Epithelial cell of prostate (primary cell): ENCODE measurements at regions not wholly inside any gene's neighbourhood (a gene's known extent, or its start where the extent isn't known, plus 50 kb on each side); places are given as distances from the start of the nearest gene placed in this dataset.
"Not testable (repeated sequence)": the region's sequence is repeated elsewhere in the genome, so short reads cannot be mapped to it uniquely, and the experiment has no call there.

ENCODE experiments used
- DNase-seq: peaks from one replicate; pipeline ENCODE4 v3.0.0-alpha.2; 2011; ENCODE audit warnings: low read depth, low spot score
- H3K27ac ChIP-seq: fragments of 450-650 bp; 2 replicates; pipeline ENCODE4 v1.5.1; 2017; ENCODE audit warnings: mild to moderate bottlenecking

DNA sequence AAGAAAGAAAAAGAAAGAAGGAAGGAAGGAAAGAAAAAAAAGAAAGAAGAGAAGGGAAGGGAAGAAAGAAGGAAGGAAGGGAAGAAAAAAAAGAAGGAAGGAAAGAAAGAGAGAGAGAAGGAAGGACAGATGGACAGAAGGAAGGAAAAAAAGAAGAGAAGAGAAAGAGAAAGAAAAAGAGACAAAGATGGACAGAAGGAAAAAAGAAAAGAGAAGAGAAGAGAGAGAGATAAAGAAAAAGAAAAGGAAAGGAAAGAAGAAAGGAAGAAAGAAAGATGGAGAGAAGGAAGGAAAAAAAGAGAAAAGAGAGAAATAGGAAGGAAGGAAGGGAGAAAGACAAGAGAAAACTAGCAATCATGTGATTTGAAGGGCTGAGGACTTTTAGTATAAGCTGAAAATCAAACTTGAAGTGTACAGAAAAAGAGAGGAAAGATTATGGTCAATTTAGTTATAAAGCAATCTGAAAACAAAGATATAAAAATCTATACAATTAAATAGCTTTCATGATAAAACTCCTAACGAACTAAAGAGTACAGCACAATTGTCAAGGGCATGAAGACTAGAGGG, 115.3 kb downstream of the LTN1 start:
- no peak for DNase-seq
- H3K27ac ChIP-seq, result no peak overlapping the region

GRCh38 chr21:28875078-28875477, 117.6 kb downstream of the LTN1 start:
- no peak for DNase-seq
- no peak overlapping the region for H3K27ac ChIP-seq

- H3K27ac ChIP-seq, result peak overlapping the region; percentile 24
- peak; percentile 62 for DNase-seq
These were observed 120.5 kb downstream of the LTN1 start for GRCh38 chr21:28872218-28872617.

DNA sequence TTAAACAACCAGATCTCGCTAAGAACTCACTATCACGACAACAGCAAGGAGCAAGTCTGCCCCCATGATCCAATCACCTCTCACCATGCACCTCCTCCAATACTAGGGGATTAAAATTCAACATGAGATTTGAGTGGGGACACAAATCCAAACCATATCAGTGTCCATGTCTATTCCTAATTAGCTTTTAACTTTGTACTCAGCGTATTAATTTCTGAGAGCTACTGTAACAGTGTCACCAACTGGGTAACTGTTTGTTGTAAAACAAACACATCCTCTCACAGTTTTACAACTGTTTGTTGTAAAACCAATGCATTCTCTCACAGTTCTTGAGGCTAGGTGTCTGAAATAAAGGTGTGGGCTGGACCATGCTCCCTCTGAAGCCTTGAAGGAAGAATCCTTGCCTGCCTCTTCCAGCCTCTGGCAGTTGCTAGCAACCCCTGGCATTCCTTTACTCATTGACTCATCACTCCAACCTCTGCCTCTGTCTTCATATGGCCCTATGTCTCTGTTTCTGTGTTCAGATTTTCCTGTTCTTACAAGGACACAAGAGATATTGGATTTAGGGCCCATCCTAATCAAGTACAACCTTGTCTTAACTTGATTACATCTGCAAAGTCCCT, 121.2 kb downstream of the LTN1 start:
- H3K27ac ChIP-seq, result peak overlapping the region; percentile 24
- DNase-seq, result no peak

DNA sequence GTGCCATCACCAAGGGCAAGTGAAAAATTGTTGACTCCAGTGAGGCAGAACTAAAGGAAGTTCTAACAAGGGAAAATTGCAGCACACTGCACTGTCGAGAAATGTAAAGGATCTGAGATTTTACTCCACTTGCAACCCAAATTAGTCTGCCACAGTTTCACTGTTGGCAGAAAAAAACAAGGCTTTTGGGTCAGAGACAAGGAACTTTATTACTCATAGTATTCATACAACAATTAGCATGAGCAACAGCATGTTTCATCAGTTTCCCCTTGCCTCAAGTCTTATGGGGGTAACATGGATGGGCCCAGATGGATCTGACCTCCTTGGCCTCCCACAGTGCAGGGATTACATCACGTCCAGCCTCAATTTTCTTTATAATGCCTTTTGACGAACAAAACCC, 125.3 kb downstream of the LTN1 start:
- no peak overlapping the region for H3K27ac ChIP-seq
- DNase-seq, result no peak

DNA sequence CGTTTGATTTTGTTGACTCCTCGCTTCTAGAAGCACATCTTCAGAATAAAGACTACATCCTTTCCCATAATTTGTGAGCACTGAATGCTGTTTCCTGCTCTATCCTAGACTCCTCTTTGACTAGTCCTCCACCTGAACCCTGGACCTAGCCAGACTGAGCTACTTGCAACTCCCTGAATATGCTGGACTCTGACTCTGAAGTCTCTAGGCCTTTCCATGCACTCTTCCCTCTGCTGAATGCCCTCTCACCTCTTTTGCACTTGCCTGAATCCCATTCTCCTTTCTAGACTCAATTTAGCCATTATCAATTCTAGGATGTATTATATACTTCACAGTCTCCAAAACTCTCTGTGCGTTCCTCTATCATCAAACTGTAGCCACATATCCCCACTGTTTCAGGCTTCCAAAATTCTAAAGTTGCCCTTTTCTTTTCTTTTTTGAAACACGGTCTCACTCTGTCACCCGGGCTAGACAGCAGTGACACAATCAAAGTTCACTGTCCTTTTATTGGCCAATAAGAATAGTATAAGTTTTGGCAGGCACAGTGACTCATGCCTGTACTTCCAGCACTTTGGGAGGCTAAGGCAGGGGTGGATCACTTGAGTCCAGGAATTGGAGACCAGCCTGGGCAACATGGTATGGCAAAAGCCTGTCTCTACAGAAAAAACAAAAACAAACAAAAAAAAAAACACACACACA, 127.0 kb downstream of the LTN1 start:
- no peak for DNase-seq
- no peak overlapping the region for H3K27ac ChIP-seq

DNA sequence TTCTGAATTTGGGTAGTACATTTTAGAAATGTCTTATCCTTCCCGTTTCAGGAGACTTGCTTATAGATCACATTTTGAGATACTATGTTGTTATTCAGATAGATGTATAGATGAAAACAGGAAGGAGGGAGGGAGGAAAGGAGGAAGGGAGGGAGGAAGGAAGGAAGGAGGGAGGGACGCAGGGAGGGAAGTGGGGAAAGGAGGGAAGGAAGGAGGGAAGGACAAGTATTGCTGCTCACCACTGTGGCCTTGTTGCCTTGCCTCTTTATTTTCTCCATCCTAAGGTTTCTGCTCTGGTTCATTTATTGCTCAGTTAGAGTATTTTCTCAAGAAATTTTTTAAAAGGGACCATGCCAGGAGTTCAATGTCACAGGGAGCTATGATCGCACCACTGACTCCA, 134.3 kb downstream of the LTN1 start:
- DNase-seq, result no peak
- H3K27ac ChIP-seq, result no peak overlapping the region

DNA sequence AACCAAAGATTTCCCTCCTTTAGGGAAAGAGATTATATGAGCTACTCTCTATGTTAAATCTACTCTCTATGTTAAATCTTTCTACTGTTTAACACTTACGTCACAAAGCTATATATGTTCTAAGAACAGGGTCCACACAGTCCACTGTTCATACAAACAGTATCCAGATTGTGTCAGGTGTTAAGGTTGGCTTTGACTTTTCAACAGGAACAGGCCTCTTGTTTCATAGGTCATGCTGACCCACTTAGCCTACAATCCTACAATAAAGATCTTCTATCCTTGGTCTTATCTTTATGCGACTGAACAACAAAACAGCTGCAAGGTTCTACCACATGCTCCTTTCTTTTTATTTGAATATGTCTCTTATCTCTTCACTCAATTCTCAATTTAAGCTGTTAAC, 134.9 kb downstream of the LTN1 start:
- H3K27ac ChIP-seq, result no peak overlapping the region

GRCh38 chr21:28856588-28857250, 136.0 kb downstream of the LTN1 start:
- H3K27ac ChIP-seq, result no peak overlapping the region
- DNase-seq, result no peak

More for the DNA sequence above, 134.9 kb downstream of the LTN1 start:
- no peak for DNase-seq

- H3K27ac ChIP-seq, result no peak overlapping the region
- DNase-seq, result no peak
These were observed 140.0 kb downstream of the LTN1 start for GRCh38 chr21:28852706-28853105.

DNA sequence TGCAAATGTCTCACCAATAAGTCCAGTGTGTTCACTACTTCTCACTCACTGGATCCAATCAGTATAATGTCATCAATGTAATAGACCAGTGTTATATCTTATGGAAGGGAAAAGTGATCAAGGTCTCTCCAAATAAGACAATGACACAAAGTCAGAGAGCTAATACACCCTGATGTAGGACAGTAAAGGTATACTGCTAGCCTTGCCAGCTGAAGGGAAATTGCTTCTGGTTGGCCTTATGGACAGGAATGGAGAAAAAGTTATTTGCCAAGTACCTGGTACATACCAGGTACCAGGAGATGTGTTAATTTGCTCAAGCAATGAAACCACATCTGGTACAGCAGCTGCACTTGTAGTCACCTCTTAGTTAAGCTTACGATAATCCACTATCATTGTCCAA, 141.0 kb downstream of the LTN1 start:
- DNase-seq, result no peak
- H3K27ac ChIP-seq, result no peak overlapping the region

- not testable (repeated sequence) for H3K27ac ChIP-seq
These were observed 153.4 kb downstream of the LTN1 start for GRCh38 chr21:28839237-28839636.

GRCh38 chr21:28837426-28837825, 155.3 kb downstream of the LTN1 start:
- not testable (repeated sequence) for H3K27ac ChIP-seq, DNase-seq

More at GRCh38 chr21:28839237-28839636, 153.4 kb downstream of the LTN1 start:
- not testable (repeated sequence) for DNase-seq

GRCh38 chr21:28836588-28836987, 156.1 kb downstream of the LTN1 start:
- not testable (repeated sequence) for DNase-seq

DNA sequence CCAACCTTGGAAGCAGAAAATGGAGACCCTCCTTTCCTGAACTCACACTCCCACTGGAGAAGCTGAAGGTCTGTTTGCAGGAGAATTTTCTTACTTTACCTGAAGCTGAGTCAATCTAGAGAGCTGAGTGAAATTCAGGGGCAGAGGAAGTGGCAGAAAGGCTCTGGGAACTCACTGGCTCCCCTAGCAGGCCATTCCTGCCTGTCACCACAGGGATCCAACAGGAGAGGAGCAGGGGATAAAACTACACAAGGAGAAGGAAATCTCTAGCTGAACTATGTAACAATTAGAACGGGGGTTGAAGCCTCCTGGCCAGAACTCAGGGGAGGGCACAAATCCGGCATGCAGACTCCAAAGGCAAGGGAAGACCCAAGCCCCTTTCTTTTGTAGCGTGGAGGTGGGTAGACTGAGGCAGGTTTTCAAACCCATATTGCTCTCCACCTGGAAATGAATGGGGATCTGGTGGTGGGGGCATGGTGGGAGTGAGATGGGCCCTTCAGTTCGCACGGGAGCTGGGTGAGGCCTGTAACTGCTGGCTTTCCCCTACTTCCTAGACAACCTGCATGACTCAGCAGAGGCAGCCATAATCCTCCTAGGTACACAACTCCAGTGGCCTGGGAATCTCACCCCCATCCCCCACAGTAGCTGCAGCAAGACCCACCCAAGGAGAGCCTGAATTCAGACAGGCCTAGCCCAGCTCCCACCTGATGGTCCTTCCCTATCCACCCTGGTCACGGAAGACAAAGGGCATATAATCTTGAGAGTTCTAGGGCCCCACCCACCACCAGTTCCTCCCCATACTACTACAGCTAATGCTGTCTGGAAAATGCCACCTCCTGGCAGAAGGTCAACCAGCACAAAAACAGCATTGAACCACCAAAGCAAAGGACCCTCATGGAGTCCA, 158.1 kb downstream of the LTN1 start:
- DNase-seq, result no peak
- H3K27ac ChIP-seq, result no peak overlapping the region

More at GRCh38 chr21:28836588-28836987, 156.1 kb downstream of the LTN1 start:
- not testable (repeated sequence) for H3K27ac ChIP-seq

DNA sequence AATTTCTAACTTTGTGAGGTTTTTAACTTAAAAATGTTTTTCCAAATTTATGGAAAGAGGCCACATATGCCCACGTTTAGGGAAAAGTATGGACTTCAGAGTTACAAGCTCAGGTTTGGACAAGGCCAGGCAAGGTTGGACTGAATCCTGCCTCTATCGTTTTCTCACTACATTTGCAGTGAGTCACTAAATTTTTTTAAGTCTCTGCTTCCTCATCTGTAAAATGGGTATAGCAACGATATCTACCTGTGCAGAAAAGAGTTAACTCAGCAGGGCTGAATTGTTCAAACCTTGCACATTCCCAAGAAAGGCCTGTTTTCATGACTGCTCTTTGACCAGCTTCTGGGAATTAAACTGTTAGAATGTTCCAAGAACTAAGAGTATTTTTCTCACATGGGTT, 159.1 kb downstream of the LTN1 start:
- peak overlapping the region; percentile 82 for H3K27ac ChIP-seq
- DNase-seq, result no peak

DNA sequence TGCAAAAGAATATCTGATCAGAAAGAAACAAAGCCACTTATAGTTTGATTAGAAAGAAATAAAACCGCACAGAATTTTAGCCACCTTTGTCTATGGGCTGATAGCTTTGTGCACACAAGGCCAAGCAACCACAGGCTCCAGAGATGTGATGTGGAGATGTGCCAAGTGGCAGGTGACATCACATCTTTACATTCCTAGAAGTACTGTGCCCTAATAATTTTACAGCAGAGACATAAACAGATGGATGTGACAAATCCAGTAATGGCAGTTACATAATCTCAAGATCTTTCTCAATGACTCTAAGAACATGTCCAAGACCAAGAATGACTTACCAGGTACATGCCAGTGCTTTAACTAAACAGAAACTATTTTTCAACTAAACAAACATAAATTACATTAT, 159.5 kb downstream of the LTN1 start:
- peak; percentile 26 for DNase-seq

GRCh38 chr21:28832715-28833061, 160.0 kb downstream of the LTN1 start:
- no peak for DNase-seq
- peak overlapping the region; percentile 82 for H3K27ac ChIP-seq

More for the DNA sequence above, 159.5 kb downstream of the LTN1 start:
- peak overlapping the region; percentile 82 for H3K27ac ChIP-seq

DNA sequence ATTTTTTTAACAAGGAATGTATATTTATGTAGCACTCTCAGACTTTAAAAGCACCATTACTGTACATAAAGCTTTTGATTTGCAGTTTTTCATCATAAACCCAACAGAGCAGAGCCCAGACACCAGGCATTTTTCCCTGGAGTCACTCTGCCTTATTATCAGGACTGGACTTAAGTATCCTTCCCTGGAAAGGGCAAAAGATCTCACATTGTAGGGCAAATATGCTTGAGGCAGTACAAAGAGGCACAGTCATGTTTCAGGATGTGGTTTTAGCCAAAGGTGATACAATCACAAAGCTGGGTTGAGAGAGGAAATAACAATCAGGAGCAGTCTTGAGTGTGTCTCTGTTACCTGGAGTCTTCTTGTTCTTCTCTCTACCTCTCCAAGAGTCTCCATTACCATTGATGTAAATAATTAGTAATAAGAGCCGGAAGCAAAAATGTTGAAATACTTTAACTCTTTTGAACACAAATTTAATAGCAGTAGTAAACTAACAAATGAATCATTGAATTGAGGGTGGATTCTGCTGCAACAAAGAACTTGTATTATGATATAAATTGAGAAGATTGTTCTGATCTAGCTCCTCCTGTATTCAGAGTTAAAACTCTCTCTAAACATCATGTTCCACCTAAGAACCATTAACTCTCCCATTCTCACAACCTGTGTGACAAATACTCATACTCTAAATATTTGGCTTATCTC, 160.5 kb downstream of the LTN1 start:
- peak; percentile 50 for DNase-seq
- peak overlapping the region; percentile 82 for H3K27ac ChIP-seq
